ENCODE measurements at regions not wholly inside any gene's neighbourhood (a gene's known extent, or its start where the extent isn't known, plus 50 kb on each side); places are given as distances from the start of the nearest gene placed in this dataset.

DNA sequence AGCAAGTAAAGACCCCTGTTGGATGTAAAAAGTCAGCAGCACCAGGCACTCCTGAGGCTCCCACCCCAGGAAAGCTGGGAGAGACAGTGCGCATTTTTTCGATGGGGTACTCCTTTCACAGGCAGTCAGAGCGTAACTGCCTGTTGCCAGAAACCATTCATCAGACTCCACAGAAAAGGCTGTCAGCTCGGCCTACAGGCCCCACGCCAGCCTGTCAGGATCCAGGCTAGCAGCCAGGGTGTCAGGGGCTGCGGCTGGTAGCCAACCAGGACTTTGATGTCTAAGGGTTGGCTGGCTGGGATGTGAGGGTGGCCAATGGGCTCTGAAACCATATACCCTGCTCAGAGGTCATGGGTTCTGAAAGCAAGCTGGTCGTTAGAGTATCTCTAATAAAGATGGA lies 164.5 kb downstream of the WNT5A start:
- FAIRE-seq (no peak), ATAC-seq (no peak), DNase-seq (ENCODE audit: low read depth in 1 of 2, low spot score in 1 of 2) (no peak)
- H3K9me3 ChIP-seq, result no peaks in the 10 kb centered on the region
- no peak overlapping the region for H3K4me2 ChIP-seq
- 49% methylated on average over 4 of the region's 7 CpGs for WGBS (ENCODE audit: missing lambda C conversion rate)
- POLR2A ChIA-PET, result no interaction called here
- H3K27ac ChIP-seq, result no peak overlapping the region
- CTCF ChIA-PET, result no interaction called here
- no peaks in the 10 kb centered on the region for H3K4me1 ChIP-seq
- H3K4me3 ChIP-seq, result no peak overlapping the region
- TF ChIP-seq EHMT2 (IDR thresholded peaks at IDR 0.05; ENCODE audit: low read depth), result no peak
- no peak for TF ChIP-seq KDM5A (IDR thresholded peaks at IDR 0.05)
- TF ChIP-seq HDAC2 (IDR thresholded peaks at IDR 0.05), result no peak
- no peak for TF ChIP-seq CBX8 (IDR thresholded peaks at IDR 0.05)
- TF ChIP-seq ZC3H11A (IDR thresholded peaks at IDR 0.05), result no peak
- TF ChIP-seq BHLHE40 (IDR thresholded peaks at IDR 0.05; ENCODE audit: low read depth, low read length), result no peak
- TF ChIP-seq, protein P1, sequence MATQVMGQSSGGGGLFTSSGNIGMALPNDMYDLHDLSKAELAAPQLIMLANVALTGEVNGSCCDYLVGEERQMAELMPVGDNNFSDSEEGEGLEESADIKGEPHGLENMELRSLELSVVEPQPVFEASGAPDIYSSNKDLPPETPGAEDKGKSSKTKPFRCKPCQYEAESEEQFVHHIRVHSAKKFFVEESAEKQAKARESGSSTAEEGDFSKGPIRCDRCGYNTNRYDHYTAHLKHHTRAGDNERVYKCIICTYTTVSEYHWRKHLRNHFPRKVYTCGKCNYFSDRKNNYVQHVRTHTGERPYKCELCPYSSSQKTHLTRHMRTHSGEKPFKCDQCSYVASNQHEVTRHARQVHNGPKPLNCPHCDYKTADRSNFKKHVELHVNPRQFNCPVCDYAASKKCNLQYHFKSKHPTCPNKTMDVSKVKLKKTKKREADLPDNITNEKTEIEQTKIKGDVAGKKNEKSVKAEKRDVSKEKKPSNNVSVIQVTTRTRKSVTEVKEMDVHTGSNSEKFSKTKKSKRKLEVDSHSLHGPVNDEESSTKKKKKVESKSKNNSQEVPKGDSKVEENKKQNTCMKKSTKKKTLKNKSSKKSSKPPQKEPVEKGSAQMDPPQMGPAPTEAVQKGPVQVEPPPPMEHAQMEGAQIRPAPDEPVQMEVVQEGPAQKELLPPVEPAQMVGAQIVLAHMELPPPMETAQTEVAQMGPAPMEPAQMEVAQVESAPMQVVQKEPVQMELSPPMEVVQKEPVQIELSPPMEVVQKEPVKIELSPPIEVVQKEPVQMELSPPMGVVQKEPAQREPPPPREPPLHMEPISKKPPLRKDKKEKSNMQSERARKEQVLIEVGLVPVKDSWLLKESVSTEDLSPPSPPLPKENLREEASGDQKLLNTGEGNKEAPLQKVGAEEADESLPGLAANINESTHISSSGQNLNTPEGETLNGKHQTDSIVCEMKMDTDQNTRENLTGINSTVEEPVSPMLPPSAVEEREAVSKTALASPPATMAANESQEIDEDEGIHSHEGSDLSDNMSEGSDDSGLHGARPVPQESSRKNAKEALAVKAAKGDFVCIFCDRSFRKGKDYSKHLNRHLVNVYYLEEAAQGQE (IDR thresholded peaks at IDR 0.05), result no peak

GRCh38 chr3:55320928-55321327 lies 166.2 kb downstream of the WNT5A start:
- TF ChIP-seq KDM5A (IDR thresholded peaks at IDR 0.05) (no peak), CEBPB (IDR thresholded peaks at IDR 0.05) (no peak), ZSCAN20 (CRISPR knock-in tag; IDR thresholded peaks at IDR 0.05) (no peak)
- no peak for DNase-seq (ENCODE audit: low read depth in 1 of 2, low spot score in 1 of 2)
- POLR2A ChIA-PET, result no interaction called here
- Histone ChIP-seq H3K9me3 (no peaks in the 10 kb centered on the region), H3K4me1 (no peaks in the 10 kb centered on the region), H3K27ac (no peak overlapping the region), H3K4me3 (no peak overlapping the region), H3K4me2 (no peak overlapping the region)
- no peak for ATAC-seq
- WGBS (ENCODE audit: missing lambda C conversion rate), result 5% methylated on average over 1 of the region's 1 CpG
- CTCF ChIA-PET, result no interaction called here
- no peak for FAIRE-seq

DNA sequence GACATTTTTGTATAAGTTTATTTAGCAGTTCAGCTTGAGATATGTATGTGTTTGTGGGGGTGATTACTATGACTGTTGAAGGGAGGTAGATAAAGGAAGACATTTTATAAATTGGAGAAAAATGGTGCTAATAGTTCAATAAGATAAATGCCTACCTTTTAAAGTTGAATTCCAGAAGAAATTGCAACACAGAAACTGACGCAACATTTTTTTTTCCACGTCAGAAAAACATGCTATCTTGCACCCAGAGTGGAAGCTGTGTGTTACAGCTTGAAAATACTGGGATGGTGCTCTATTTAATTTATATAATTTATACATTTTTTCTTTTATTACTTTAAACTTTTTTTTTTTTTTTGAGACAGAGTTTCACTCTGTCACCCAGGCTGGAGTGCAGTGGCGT lies 171.7 kb downstream of the WNT5A start:
- WGBS (ENCODE audit: missing lambda C conversion rate), result 30% methylated on average over 3 of the region's 3 CpGs
- H3K9me3 ChIP-seq, result no peaks in the 10 kb centered on the region
- H3K27ac ChIP-seq, result no peak overlapping the region
- no peak for DNase-seq (ENCODE audit: low read depth in 1 of 2, low spot score in 1 of 2)
- no peak for ATAC-seq
- no peak overlapping the region for H3K4me3 ChIP-seq
- no peak for FAIRE-seq
- TF ChIP-seq TP53 (CRISPR knock-in tag; IDR thresholded peaks at IDR 0.05) (no peak), CBX2 (IDR thresholded peaks at IDR 0.05; ENCODE audit: borderline replicate concordance, low read depth) (no peak), POLR2AphosphoS2 (conservative IDR thresholded peaks at IDR 0.05; ENCODE audit: low read length) (no peak), BCL3 (IDR thresholded peaks at IDR 0.05) (no peak), SMC3 (IDR thresholded peaks at IDR 0.05) (no peak), RFX5 (IDR thresholded peaks at IDR 0.05) (no peak), ATOH8 (CRISPR knock-in tag; IDR thresholded peaks at IDR 0.05; ENCODE audit: low read depth) (no peak), ZNF302 (CRISPR knock-in tag; IDR thresholded peaks at IDR 0.05) (no peak), TFCP2L1 (CRISPR knock-in tag; IDR thresholded peaks at IDR 0.05) (no peak), NFE2L2 (conservative IDR thresholded peaks at IDR 0.05; ENCODE audit: low read length) (no peak)
- TF ChIP-seq, protein P2, sequence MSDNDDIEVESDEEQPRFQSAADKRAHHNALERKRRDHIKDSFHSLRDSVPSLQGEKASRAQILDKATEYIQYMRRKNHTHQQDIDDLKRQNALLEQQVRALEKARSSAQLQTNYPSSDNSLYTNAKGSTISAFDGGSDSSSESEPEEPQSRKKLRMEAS (IDR thresholded peaks at IDR 0.05), result no peak
- no peak overlapping the region for H3K4me2 ChIP-seq
- no peaks in the 10 kb centered on the region for H3K4me1 ChIP-seq
- CTCF ChIA-PET, result no interaction called here
- POLR2A ChIA-PET, result no interaction called here
